ENCODE measurements at regions not wholly inside any gene's neighbourhood (a gene's known extent, or its start where the extent isn't known, plus 50 kb on each side); places are given as distances from the start of the nearest gene placed in this dataset.
"Not testable (repeated sequence)": the region's sequence is repeated elsewhere in the genome, so short reads cannot be mapped to it uniquely, and the experiment has no call there.

- no peak overlapping the region for H3K4me3 ChIP-seq (ENCODE audit: low read depth, low read length)
- DNase-seq (ENCODE audit: low read depth): no peak
- TF ChIP-seq, protein P1, sequence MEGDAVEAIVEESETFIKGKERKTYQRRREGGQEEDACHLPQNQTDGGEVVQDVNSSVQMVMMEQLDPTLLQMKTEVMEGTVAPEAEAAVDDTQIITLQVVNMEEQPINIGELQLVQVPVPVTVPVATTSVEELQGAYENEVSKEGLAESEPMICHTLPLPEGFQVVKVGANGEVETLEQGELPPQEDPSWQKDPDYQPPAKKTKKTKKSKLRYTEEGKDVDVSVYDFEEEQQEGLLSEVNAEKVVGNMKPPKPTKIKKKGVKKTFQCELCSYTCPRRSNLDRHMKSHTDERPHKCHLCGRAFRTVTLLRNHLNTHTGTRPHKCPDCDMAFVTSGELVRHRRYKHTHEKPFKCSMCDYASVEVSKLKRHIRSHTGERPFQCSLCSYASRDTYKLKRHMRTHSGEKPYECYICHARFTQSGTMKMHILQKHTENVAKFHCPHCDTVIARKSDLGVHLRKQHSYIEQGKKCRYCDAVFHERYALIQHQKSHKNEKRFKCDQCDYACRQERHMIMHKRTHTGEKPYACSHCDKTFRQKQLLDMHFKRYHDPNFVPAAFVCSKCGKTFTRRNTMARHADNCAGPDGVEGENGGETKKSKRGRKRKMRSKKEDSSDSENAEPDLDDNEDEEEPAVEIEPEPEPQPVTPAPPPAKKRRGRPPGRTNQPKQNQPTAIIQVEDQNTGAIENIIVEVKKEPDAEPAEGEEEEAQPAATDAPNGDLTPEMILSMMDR (conservative IDR thresholded peaks at IDR 0.05; ENCODE audit: low read depth, low read length): no peak
These were observed 414.9 kb downstream of the SATB2 start for GRCh38 chr2:199042660-199043379.

GRCh38 chr2:199040522-199040921, 417.2 kb downstream of the SATB2 start:
- TF ChIP-seq, protein P1 (conservative IDR thresholded peaks at IDR 0.05; ENCODE audit: low read depth, low read length): no peak
- H3K4me3 ChIP-seq (ENCODE audit: low read depth, low read length): no peak overlapping the region
- DNase-seq (ENCODE audit: low read depth): no peak

GRCh38 chr2:199033761-199034160, 424.0 kb downstream of the SATB2 start:
- H3K4me3 ChIP-seq (ENCODE audit: low read depth, low read length); DNase-seq (ENCODE audit: low read depth): not testable (repeated sequence)

GRCh38 chr2:199025146-199025545, 432.6 kb downstream of the SATB2 start:
- H3K4me3 ChIP-seq (ENCODE audit: low read depth, low read length): no peak overlapping the region
- DNase-seq (ENCODE audit: low read depth): no peak
- TF ChIP-seq, protein P1 (conservative IDR thresholded peaks at IDR 0.05; ENCODE audit: low read depth, low read length): no peak

DNA sequence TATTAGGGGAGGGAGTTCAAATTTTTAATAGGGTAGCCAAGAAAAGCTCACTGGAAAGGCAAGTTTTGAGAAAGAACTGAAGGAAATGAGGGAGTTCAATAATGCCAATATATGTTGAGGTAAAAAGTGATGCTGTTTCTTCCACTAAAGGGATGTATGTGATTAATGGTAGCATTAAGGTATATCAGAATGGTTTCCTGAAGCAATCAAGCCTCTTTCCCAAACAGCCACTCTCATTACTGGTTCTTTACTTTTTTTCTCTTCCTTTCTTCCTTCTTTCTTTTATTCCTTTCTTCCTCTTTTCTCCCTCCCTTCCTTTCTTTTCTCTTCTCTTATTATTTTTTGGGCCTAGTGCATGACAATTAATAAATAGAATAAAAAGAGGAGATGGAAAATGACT, 433.5 kb downstream of the SATB2 start:
- TF ChIP-seq, protein P1 (conservative IDR thresholded peaks at IDR 0.05; ENCODE audit: low read depth, low read length): no peak
- no peak for DNase-seq (ENCODE audit: low read depth)
- no peak overlapping the region for H3K4me3 ChIP-seq (ENCODE audit: low read depth, low read length)

GRCh38 chr2:199019898-199020507, 437.7 kb downstream of the SATB2 start:
- no peak overlapping the region for H3K4me3 ChIP-seq (ENCODE audit: low read depth, low read length)
- TF ChIP-seq, protein P1 (conservative IDR thresholded peaks at IDR 0.05; ENCODE audit: low read depth, low read length): peak; percentile 48
- DNase-seq (ENCODE audit: low read depth): peak; percentile 46

DNA sequence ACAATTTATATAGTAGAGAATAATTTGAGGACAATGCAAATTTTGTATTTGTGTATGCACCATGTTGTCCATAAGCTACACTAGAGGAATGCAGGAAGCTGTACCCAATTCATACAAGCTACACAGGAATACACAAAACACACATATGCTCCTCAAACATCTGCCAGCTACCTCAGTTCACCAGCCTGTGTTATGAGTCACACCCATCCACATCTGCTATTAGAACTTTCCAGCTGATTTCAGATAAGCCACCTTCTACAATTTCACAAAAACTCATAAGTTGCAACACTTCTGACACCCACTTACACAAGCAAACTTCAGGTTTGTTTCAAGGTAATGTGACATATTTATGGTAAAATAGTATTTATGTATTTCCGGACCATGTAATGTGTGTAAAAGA, 438.9 kb downstream of the SATB2 start:
- TF ChIP-seq, protein P1 (conservative IDR thresholded peaks at IDR 0.05; ENCODE audit: low read depth, low read length): no peak
- H3K4me3 ChIP-seq (ENCODE audit: low read depth, low read length): no peak overlapping the region
- no peak for DNase-seq (ENCODE audit: low read depth)

All from choroid plexus epithelial cell (primary cell).